DOHH2 (cell line): ENCODE measurements at regions not wholly inside any gene's neighbourhood (a gene's known extent, or its start where the extent isn't known, plus 50 kb on each side); places are given as distances from the start of the nearest gene placed in this dataset.

ENCODE experiments used
- CTCF ChIP-seq: fragments of 200-600 bp; sonication (generic); IDR thresholded peaks from one replicate; pipeline ENCODE4 v1.5.1; 2014; ENCODE audit warnings: antibody characterized with exemption, mild to moderate bottlenecking, low read depth, low read length; ENCODE audit not compliant: poor library complexity, severe bottlenecking
- EZH2phosphoT487 ChIP-seq: fragments of 200-600 bp; sonication (generic); IDR thresholded peaks from 2 replicates; pipeline ENCODE4 v1.6.1; 2017; ENCODE audit warnings: borderline replicate concordance, mild to moderate bottlenecking, antibody characterized with exemption, low read length, moderate library complexity, mixed read lengths

DNA sequence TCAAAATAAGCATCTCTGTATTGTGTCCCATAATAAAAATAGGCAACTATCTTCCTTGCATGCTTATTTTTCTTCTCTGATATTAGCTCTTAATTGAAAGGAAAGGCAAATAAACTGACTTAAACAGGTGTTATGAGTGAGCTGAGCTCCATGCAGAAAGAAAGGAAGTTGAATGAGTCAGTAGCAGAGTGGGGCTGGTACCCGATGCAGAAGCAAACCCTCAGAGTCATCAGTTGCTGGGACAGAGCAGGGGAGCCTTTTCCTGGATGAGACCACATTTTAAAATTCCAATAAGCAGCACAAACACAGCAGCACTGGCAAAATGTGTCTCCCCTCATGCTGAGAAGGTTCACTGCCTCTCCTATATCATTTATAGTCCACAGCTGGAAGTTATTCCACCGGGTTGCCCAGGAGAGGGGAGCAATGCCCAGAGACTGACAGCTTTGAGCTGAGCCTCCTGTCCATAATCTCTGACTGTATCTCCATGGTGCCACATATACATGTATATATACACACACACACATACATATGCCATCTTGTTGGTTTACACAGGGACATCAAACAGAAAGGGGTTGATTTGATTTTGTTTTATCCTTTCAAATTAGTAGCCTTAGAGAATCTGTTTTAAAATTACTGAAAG, 274.3 kb upstream of the PPARGC1A start:
- no peak for TF ChIP-seq CTCF
- TF ChIP-seq EZH2phosphoT487 = no peak
